IMR-90 (cell line): ENCODE measurements at regions not wholly inside any gene's neighbourhood (a gene's known extent, or its start where the extent isn't known, plus 50 kb on each side); places are given as distances from the start of the nearest gene placed in this dataset.

Source experiments
- ATAC-seq: fragments of 200-7000 bp; cut with Tn5 transposase; 2 replicates; pipeline ENCODE4 v1.9.1; 2020; ENCODE audit warnings: low read depth, mild to moderate bottlenecking, moderate library complexity
- BruUV-seq: library from RNA; stranded (reverse); fragments of 400-500 nt; replicated peaks from 2 replicates; lab custom pipeline; 2021; lab: Mats Ljungman, UMichigan
- CTCF ChIA-PET: fragments of 300-600 bp; formaldehyde crosslinking; extraction: SDS; loops from one replicate; lab custom pipeline; 2021; ENCODE audit warnings: antibody characterized with exemption; lab: Yijun Ruan, JAX
- POLR2A ChIA-PET: fragments of 300-600 bp; sonication (Branson Sonifier 250); formaldehyde crosslinking; loops from one replicate; lab custom pipeline; 2022; ENCODE audit warnings: antibody characterized with exemption; ENCODE audit not compliant: unreplicated experiment; lab: Charles Lee
- DNase-seq: peaks from one replicate; pipeline ENCODE4 v3.0.0; 2013
- H2AFZ ChIP-seq: replicated peaks from 2 replicates; pipeline ENCODE3; 2013; ENCODE audit warnings: low read length, mild to moderate bottlenecking; ENCODE audit not compliant: poor library complexity
- H2AK5ac ChIP-seq: 2 replicates; pipeline ENCODE4 v1.6.1; 2013; ENCODE audit warnings: low read depth, low read length, inconsistent platforms
- H2AK9ac ChIP-seq: replicated peaks from 2 replicates; pipeline ENCODE3; 2013; ENCODE audit warnings: mild to moderate bottlenecking, low read depth, low read length, moderate library complexity; ENCODE audit not compliant: poor library complexity
- H2BK120ac ChIP-seq: 2 replicates; pipeline ENCODE4 v1.6.1; 2013; ENCODE audit warnings: low read depth, low read length, inconsistent platforms
- H2BK15ac ChIP-seq: 3 replicates; pipeline ENCODE4 v1.6.1; 2013; ENCODE audit warnings: low read depth, low read length, inconsistent platforms
- H2BK20ac ChIP-seq: 2 replicates; pipeline ENCODE4 v1.6.1; 2013; ENCODE audit warnings: low read depth, mild to moderate bottlenecking, inconsistent platforms, low read length, moderate library complexity
- H2BK5ac ChIP-seq: 2 replicates; pipeline ENCODE4 v1.6.1; 2013; ENCODE audit warnings: mild to moderate bottlenecking, low read depth, low read length, inconsistent platforms; ENCODE audit not compliant: poor library complexity, severe bottlenecking
- H3K14ac ChIP-seq: replicated peaks from 2 replicates; pipeline ENCODE4 v1.6.1; 2013; ENCODE audit warnings: low read depth, low read length, inconsistent platforms
- H3K18ac ChIP-seq: 2 replicates; pipeline ENCODE4 v1.6.1; 2013; ENCODE audit warnings: low read depth, low read length, control low read depth
- H3K23ac ChIP-seq: 2 replicates; pipeline ENCODE4 v1.6.1; 2013; ENCODE audit warnings: low read depth, low read length, inconsistent platforms
- H3K27ac ChIP-seq: 2 replicates; pipeline ENCODE4 v1.5.1; 2013; ENCODE audit warnings: mild to moderate bottlenecking, control low read depth, low read length; ENCODE audit not compliant: insufficient read depth
- H3K27me3 ChIP-seq: 2 replicates; pipeline ENCODE4 v1.6.1; 2013; ENCODE audit warnings: low read length; ENCODE audit not compliant: control insufficient read depth, insufficient read depth
- H3K36me3 ChIP-seq: 2 replicates; pipeline ENCODE4 v1.6.1; 2013; ENCODE audit warnings: low read length, mixed read lengths; ENCODE audit not compliant: control insufficient read depth, insufficient read depth
- H3K4ac ChIP-seq: 2 replicates; pipeline ENCODE4 v1.6.1; 2013; ENCODE audit warnings: low read depth, low read length, inconsistent platforms
- H3K4me1 ChIP-seq: 2 replicates; pipeline ENCODE4 v1.6.1; 2013; ENCODE audit warnings: low read length, mixed read lengths; ENCODE audit not compliant: control insufficient read depth, insufficient read depth
- H3K4me2 ChIP-seq: 2 replicates; pipeline ENCODE4 v1.6.1; 2013; ENCODE audit warnings: low read depth, mild to moderate bottlenecking, control low read depth, low read length, moderate library complexity
- H3K4me3 ChIP-seq: 2 replicates; pipeline ENCODE4 v1.5.1; 2013; ENCODE audit warnings: low read depth, mild to moderate bottlenecking, control low read depth, low read length, moderate library complexity; ENCODE audit not compliant: insufficient read depth
- H3K56ac ChIP-seq: 2 replicates; pipeline ENCODE4 v1.6.1; 2013; ENCODE audit warnings: low read length, inconsistent platforms; ENCODE audit not compliant: insufficient read depth; ENCODE audit errors: extremely low read depth
- H3K79me1 ChIP-seq, 2 experiments: 2 replicates each; pipeline ENCODE4 v1.6.1; 2013; ENCODE audit warnings: low read length in 2 of 2, inconsistent platforms in 1 of 2, low read depth in 1 of 2
- H3K9ac ChIP-seq: 2 replicates; pipeline ENCODE4 v1.6.1; 2013; ENCODE audit warnings: low read depth, low read length, control low read depth
- H3K9me1 ChIP-seq: 2 replicates; pipeline ENCODE4 v1.6.1; 2013; ENCODE audit warnings: low read length, inconsistent platforms; ENCODE audit not compliant: insufficient read depth
- H3K9me3 ChIP-seq: 2 replicates; pipeline ENCODE4 v1.6.1; 2013; ENCODE audit warnings: low read length; ENCODE audit not compliant: control insufficient read depth, insufficient read depth
- H4K20me1 ChIP-seq: 2 replicates; pipeline ENCODE4 v1.6.1; 2013; ENCODE audit warnings: low read length, inconsistent platforms; ENCODE audit not compliant: insufficient read depth
- H4K5ac ChIP-seq: 2 replicates; pipeline ENCODE4 v1.6.1; 2013; ENCODE audit warnings: mild to moderate bottlenecking, low read depth, low read length, control low read depth
- H4K8ac ChIP-seq, 2 experiments: 2 replicates each; pipeline ENCODE4 v1.6.1; 2013; ENCODE audit warnings: low read depth in 2 of 2, low read length in 2 of 2, control low read depth in 1 of 2, inconsistent platforms in 1 of 2
- H4K91ac ChIP-seq: 2 replicates; pipeline ENCODE4 v1.6.1; 2013; ENCODE audit warnings: low read depth, low read length, inconsistent platforms; ENCODE audit not compliant: insufficient read depth
- RFX5 ChIP-seq: IDR thresholded peaks from 2 replicates; pipeline ENCODE4 v1.8.0; 2012; ENCODE audit warnings: low read depth, mild to moderate bottlenecking, low read length, moderate library complexity
- WGBS, 2 experiments: methylation state at CpG; one replicate each; pipeline versions ENCODE4 v1.1.5 to v1.1.7; 2013; ENCODE audit warnings: missing lambda C conversion rate in 2 of 2; ENCODE audit not compliant: insufficient read length in 1 of 2; ENCODE audit errors: extremely low coverage in 2 of 2; 5-methylcytosine and 5-hydroxymethylcytosine counted together
- dilution Hi-C: fragments of 300-500 bp; cut with HindIII; formaldehyde crosslinking; loops from one replicate; pipeline ENCODE4 v1.14.3; 2018; ENCODE audit warnings: low sequenced_read_pairs; ENCODE audit not compliant: unreplicated experiment
- in situ Hi-C: fragments of 300-500 bp; cut with MboI; formaldehyde crosslinking; loops from 3 replicates; pipeline ENCODE4 v1.14.3; 2019; ENCODE audit warnings: low sequenced_read_pairs, inconsistent platforms, mixed read lengths
- intact Hi-C: fragments of 100-400 bp; cut with micrococcal nuclease; formaldehyde crosslinking; loops from 2 replicates; pipeline ENCODE4 v1.10.0; 2022

DNA sequence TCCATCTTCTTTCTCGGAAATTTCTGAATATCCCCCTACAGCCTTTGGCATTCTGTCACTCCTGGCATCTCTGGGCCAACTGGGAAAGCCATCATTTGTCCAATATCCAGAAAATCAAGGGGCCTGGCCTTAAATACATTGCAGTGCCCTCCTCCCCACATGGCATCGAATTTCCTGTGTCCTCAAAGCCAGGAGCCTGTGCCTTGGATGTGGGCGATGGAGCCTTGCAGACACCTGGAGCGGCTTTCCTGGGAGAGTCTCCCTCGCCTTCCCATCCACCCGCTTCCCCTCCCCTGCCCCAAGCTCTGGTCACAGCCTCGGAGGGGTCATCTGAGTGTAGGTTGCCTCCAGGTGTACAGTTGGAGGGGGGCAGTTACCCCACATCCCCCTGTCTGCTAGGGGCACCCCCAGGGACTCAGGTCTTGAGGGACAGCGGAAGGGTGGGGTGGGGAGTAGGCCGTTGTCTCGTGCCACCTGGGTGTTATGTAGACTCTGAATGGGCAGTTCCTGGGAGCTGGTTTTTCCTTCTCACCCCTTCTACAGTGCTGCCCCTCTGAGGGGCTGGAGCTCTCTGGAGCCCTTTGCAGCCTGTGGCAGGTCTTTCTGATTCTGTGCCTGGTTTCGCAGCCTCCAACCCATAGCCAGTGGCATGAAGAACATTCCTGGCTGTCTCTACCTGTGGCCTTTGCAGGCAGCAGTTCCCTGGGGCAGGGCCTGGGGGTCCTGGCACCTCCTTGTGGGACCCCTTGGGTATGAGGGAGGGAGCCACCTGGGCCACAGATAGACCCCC lies 239.8 kb downstream of the SEC14L1 start:
- Histone ChIP-seq H2BK20ac (no peak overlapping the region), H4K8ac (peak overlapping the region in 1 of 2 experiments; percentile 27; a peak in 1 of 4 replicates), H3K4me3 (no peak overlapping the region), H3K79me1 (peaks cover 5 to 90% of the 10 kb centered on the region in 2 experiments), H2AK9ac (peak overlapping the region; percentile 20), H2AFZ (no peak overlapping the region), H3K14ac (0 out of 2 replicates have a peak overlapping the region, but pooled peaks have one; percentile 42), H3K27me3 (no peaks in the 10 kb centered on the region), H3K36me3 (peaks cover 13% of the 10 kb centered on the region; the same call in 1 of the 2 replicates), H3K4me1 (peaks cover 73% of the 10 kb centered on the region), H4K91ac (no peak overlapping the region), H2BK120ac (no peak overlapping the region), H3K23ac (no peak overlapping the region), H3K56ac (no peak overlapping the region), H2AK5ac (peak overlapping the region; percentile 76), H3K27ac (peak overlapping the region; percentile 11; the same call in 1 of the 2 replicates), H3K4me2 (no peak overlapping the region; the same call in 1 of the 2 replicates), H4K20me1 (peaks cover 90% of the 10 kb centered on the region), H3K9me1 (peaks cover 52% of the 10 kb centered on the region), H3K4ac (peak overlapping the region; percentile 46; the same call in 1 of the 2 replicates), H4K5ac (no peak overlapping the region; the same call in 1 of the 2 replicates), H3K9me3 (no peaks in the 10 kb centered on the region), H3K18ac (no peak overlapping the region), H3K9ac (no peak overlapping the region), H2BK15ac (no peak overlapping the region), H2BK5ac (no peak overlapping the region)
- dilution Hi-C loops (no loop called here), intact Hi-C loops (no loop called here), in situ Hi-C loops (no loop called here)
- POLR2A ChIA-PET: no interaction called here
- no peak for ATAC-seq
- no peak for TF ChIP-seq RFX5
- CTCF ChIA-PET: no interaction called here
- BruUV-seq: no TSS peak
- DNase-seq: no peak
- WGBS, 2 experiments: 67% methylated on average over 1 of the region's 11 CpGs; no CpG with 5 or more reads in 1 of the 2 experiments
